Uterus (tissue), 3 donors: ENCODE measurements at regions not wholly inside any gene's neighbourhood (a gene's known extent, or its start where the extent isn't known, plus 50 kb on each side); places are given as distances from the start of the nearest gene placed in this dataset.

Experiments used
- DNase-seq, 2 donors: peaks; one replicate each; pipeline ENCODE4 v3.0.0-alpha.2; 2019 to 2020
- H3K27ac ChIP-seq, 2 donors: fragments of 200-600 bp; sonication (generic); 1 replicate in 1 of 2; 2 replicates in 1 of 2; pipeline ENCODE4 v1.5.1; 2016 to 2018
- H3K27me3 ChIP-seq, 2 donors: fragments of 200-600 bp; sonication (generic); one replicate each; pipeline ENCODE4 v1.5.1; 2018 to 2019; ENCODE audit warnings: control low read depth in 1 of 2
- H3K36me3 ChIP-seq, 2 donors: fragments of 200-600 bp; sonication (generic); one replicate each; pipeline ENCODE4 v1.5.1; 2019; ENCODE audit warnings: control low read depth in 1 of 2
- H3K4me1 ChIP-seq, 2 donors: fragments of 200-600 bp; sonication (generic); one replicate each; pipeline ENCODE4 v1.5.1; 2018 to 2019; ENCODE audit warnings: control low read depth in 1 of 2
- H3K4me3 ChIP-seq, 2 donors: fragments of 200-600 bp; sonication (generic); 1 replicate in 1 of 2; 2 replicates in 1 of 2; pipeline ENCODE4 v1.5.1; 2018 to 2019; ENCODE audit warnings: mild to moderate bottlenecking in 1 of 2
- H3K9me3 ChIP-seq, 2 donors: fragments of 200-600 bp; sonication (generic); one replicate each; pipeline ENCODE4 v1.5.1; 2019; ENCODE audit warnings: control low read depth in 1 of 2
- POLR2A ChIP-seq, 2 donors: fragments of 450-650 bp; IDR thresholded peaks; one replicate each; pipeline ENCODE4 v1.6.1; 2016; ENCODE audit warnings: antibody characterized with exemption in 2 of 2, mild to moderate bottlenecking in 1 of 2, moderate library complexity in 1 of 2
- intact Hi-C: fragments of 100-400 bp; cut with DNase I; formaldehyde crosslinking; loops from one replicate; pipeline ENCODE4 v1.15.1; 2023; ENCODE audit warnings: low total_unique reads
- TF ChIP-seq, protein P1 (sequence below), 4 experiments: fragments of 200-600 bp in 2 of 4; fragments of 450-650 bp in 2 of 4; sonication (generic) in 2 of 4; IDR thresholded peaks; one replicate each; pipeline ENCODE4 v1.5.1; 2016 to 2019; ENCODE audit warnings: antibody characterized with exemption in 4 of 4, mild to moderate bottlenecking in 2 of 4, moderate library complexity in 1 of 4
- donor health status: DM: yes; HTN: yes; CAD: no.

DNA sequence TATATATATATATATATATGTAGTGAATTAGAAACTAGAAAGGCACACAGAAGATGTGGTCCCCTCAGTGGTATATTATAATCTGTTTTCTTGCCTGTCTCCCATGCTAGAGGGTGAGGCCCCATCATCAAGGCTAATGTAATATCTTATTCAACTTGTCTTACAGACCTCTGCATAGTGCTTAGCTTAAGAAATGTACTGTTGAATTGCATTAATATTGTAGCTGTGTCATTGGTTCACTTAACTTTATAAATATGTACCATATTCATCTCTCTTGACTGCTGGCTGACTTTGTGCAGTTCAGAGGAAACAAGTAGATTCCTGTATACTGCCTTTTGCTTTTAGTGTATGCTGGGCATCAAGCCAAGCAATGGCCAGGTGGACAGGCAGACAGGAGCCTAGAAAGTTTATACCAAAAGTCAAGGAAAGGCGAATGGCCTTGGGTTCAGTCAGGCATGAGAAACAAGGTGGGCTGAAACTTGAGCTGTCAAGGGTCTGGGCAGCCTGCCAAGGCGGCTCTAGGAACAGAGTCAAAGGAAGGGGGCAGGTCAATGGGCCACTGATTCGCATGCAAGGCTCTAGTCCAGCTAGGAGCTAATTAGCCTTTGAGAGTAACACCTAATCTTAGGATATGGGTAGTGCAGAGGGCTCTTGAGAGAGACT is 78.8 kb upstream of the LEF1 start:
- intact Hi-C loops: no loop called here

DNA sequence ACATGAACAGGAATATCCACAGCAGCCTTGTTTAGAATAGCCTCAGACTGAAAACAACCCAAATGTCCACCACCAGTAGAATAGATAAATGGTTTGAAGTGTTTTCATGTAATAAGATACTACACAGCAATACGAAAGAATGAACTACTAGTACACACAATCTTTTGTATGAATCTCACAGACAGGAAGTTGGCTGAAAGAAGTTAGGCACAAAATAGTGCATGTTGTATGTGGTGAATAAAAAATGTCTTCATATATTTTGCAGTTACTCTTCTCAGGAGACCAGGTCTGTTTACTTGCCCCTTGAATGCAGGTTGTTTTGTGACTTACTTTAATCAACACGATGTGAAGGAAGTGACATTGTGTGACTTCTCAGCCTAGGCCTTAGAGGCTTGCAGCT is 75.9 kb upstream of the LEF1 start:
- no peak for TF ChIP-seq POLR2A (IDR thresholded peaks at IDR 0.05)
- TF ChIP-seq, protein P1, sequence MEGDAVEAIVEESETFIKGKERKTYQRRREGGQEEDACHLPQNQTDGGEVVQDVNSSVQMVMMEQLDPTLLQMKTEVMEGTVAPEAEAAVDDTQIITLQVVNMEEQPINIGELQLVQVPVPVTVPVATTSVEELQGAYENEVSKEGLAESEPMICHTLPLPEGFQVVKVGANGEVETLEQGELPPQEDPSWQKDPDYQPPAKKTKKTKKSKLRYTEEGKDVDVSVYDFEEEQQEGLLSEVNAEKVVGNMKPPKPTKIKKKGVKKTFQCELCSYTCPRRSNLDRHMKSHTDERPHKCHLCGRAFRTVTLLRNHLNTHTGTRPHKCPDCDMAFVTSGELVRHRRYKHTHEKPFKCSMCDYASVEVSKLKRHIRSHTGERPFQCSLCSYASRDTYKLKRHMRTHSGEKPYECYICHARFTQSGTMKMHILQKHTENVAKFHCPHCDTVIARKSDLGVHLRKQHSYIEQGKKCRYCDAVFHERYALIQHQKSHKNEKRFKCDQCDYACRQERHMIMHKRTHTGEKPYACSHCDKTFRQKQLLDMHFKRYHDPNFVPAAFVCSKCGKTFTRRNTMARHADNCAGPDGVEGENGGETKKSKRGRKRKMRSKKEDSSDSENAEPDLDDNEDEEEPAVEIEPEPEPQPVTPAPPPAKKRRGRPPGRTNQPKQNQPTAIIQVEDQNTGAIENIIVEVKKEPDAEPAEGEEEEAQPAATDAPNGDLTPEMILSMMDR (IDR thresholded peaks at IDR 0.05): no peak
- no peaks in the 10 kb centered on the region for H3K9me3 ChIP-seq
- H3K27ac ChIP-seq: no peak overlapping the region
- no peaks in the 10 kb centered on the region for H3K27me3 ChIP-seq
- intact Hi-C loops: no loop called here
- H3K4me1 ChIP-seq: no peaks in the 10 kb centered on the region
- H3K36me3 ChIP-seq: no peaks in the 10 kb centered on the region
- H3K4me3 ChIP-seq: no peak overlapping the region
- no peak for DNase-seq

More for the DNA sequence above, 78.8 kb upstream of the LEF1 start:
- DNase-seq: no peak
- Histone ChIP-seq H3K27ac (no peak overlapping the region), H3K4me1 (no peaks in the 10 kb centered on the region), H3K4me3 (no peak overlapping the region), H3K9me3 (no peaks in the 10 kb centered on the region), H3K27me3 (no peaks in the 10 kb centered on the region), H3K36me3 (no peaks in the 10 kb centered on the region)
- TF ChIP-seq, protein P1 (IDR thresholded peaks at IDR 0.05): no peak
- no peak for TF ChIP-seq POLR2A (IDR thresholded peaks at IDR 0.05)

DNA sequence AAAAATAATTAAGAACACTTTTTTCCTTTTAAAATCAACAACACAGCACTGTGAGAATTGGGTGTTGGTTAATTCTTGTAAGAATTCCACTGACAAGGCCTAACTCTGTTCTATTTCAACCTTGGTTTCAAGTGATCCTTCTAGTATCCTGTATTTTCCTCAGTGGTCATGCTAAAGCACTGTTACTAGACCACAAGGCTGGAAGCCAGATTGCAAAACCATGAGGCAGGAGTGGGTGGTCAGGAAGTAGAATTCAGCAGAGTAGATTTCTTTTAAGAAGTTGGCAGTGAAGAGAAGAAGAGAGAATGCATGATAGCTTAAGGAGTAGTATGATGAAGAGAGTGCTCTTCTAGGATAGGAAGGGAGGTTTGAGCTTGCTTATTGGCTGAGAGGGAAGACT is 71.6 kb upstream of the LEF1 start:
- H3K36me3 ChIP-seq: no peaks in the 10 kb centered on the region
- intact Hi-C loops: no loop called here
- no peak overlapping the region for H3K27ac ChIP-seq
- TF ChIP-seq, protein P1 (IDR thresholded peaks at IDR 0.05): no peak
- no peak for TF ChIP-seq POLR2A (IDR thresholded peaks at IDR 0.05)
- DNase-seq: no peak
- H3K27me3 ChIP-seq: no peaks in the 10 kb centered on the region
- no peaks in the 10 kb centered on the region for H3K4me1 ChIP-seq
- H3K9me3 ChIP-seq: no peaks in the 10 kb centered on the region
- no peak overlapping the region for H3K4me3 ChIP-seq

DNA sequence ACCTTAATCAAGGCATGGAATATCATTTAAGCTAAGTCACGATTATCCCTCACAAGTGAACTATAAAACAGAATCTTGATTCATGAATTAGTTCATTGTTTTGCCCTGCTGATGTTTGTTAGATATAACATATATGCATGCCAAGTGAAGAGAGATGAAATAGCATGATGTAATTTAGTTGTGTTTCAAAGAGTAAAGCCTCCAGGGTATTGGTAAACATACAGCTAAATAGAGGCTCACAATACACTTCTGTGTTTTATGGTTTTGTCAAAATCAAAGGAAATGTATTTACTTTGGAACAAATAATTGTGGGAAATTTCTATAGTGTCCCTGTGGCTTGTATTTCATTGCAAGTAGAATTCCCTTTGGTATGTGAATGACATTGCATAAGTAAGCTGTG is 69.0 kb upstream of the LEF1 start:
- no peaks in the 10 kb centered on the region for H3K4me1 ChIP-seq
- no peak overlapping the region for H3K4me3 ChIP-seq
- no peaks in the 10 kb centered on the region for H3K27me3 ChIP-seq
- no peaks in the 10 kb centered on the region for H3K9me3 ChIP-seq
- H3K36me3 ChIP-seq: no peaks in the 10 kb centered on the region
- DNase-seq: no peak
- intact Hi-C loops: no loop called here
- TF ChIP-seq, protein P1 (IDR thresholded peaks at IDR 0.05): no peak
- no peak for TF ChIP-seq POLR2A (IDR thresholded peaks at IDR 0.05)
- no peak overlapping the region for H3K27ac ChIP-seq

DNA sequence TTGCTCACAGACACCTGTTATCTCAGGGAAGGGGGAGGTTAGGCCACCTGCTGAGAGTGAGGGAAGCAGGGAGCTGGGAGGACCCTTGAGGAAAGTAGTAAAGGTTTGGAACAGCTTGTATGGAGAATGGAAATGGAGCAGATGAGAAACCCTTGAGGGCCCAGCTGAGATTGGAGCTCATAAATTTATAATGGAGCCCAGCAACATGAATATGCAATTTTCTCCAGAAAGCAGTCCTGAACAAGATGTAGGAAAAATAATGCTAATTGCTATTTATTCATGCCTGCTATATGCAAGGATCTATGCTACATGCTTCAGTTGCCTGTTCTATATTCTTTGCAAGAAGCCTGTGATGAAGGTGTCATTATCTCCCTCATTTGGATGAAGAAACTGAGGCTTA is 67.5 kb upstream of the LEF1 start:
- intact Hi-C loops: no loop called here
- TF ChIP-seq, protein P1 (IDR thresholded peaks at IDR 0.05): no peak
- TF ChIP-seq POLR2A (IDR thresholded peaks at IDR 0.05): no peak

More for the DNA sequence above, 67.5 kb upstream of the LEF1 start:
- Histone ChIP-seq H3K4me1 (no peaks in the 10 kb centered on the region), H3K27me3 (no peaks in the 10 kb centered on the region), H3K27ac (no peak overlapping the region), H3K9me3 (no peaks in the 10 kb centered on the region), H3K36me3 (no peaks in the 10 kb centered on the region), H3K4me3 (no peak overlapping the region)
- no peak for DNase-seq
